Thyroid gland (tissue), 4 donors: ENCODE measurements at regions not wholly inside any gene's neighbourhood (a gene's known extent, or its start where the extent isn't known, plus 50 kb on each side); places are given as distances from the start of the nearest gene placed in this dataset.

Source experiments
- DNase-seq, 2 donors: peaks; one replicate each; pipeline ENCODE4 v3.0.0-alpha.2; 2019
- H3K27ac ChIP-seq, 3 donors: fragments of 200-600 bp; sonication (generic); 1 replicate in 2 of 3; 2 replicates in 1 of 3; pipeline ENCODE4 v1.5.1; 2016 to 2019; ENCODE audit warnings: mild to moderate bottlenecking in 1 of 3, moderate library complexity in 1 of 3
- H3K27me3 ChIP-seq: fragments of 200-600 bp; sonication (generic); one replicate; pipeline ENCODE4 v1.5.1; 2019
- H3K36me3 ChIP-seq, 2 donors: fragments of 200-600 bp; sonication (generic); one replicate each; pipeline ENCODE4 v1.5.1; 2016 to 2019
- H3K4me1 ChIP-seq, 2 donors: fragments of 200-600 bp; sonication (generic); one replicate each; pipeline ENCODE4 v1.5.1; 2017 to 2019
- H3K4me3 ChIP-seq, 3 donors: fragments of 200-600 bp; sonication (generic); replicated peaks in 1 of 3; 1 replicate in 2 of 3; 2 replicates in 1 of 3; pipeline ENCODE4 v1.5.1; 2016; ENCODE audit warnings: mild to moderate bottlenecking in 1 of 3
- H3K9me3 ChIP-seq: fragments of 200-600 bp; sonication (generic); one replicate; pipeline ENCODE4 v1.5.1; 2017
- POLR2A ChIP-seq, 2 donors: fragments of 450-650 bp; IDR thresholded peaks; one replicate each; pipeline ENCODE4 v1.6.1; 2017; ENCODE audit warnings: antibody characterized with exemption in 2 of 2, mild to moderate bottlenecking in 2 of 2, moderate library complexity in 1 of 2
- WGBS, 2 donors: methylation state at CpG; one replicate each; pipeline ENCODE4 v1.1.5; 2017; 5-methylcytosine and 5-hydroxymethylcytosine counted together
- intact Hi-C: fragments of 100-400 bp; cut with DNase I; formaldehyde crosslinking; loops from one replicate; pipeline ENCODE4 v1.15.1; 2023
- TF ChIP-seq, protein P1 (sequence below), 6 experiments: fragments of 200-600 bp in 3 of 6; fragments of 450-650 bp in 3 of 6; sonication (generic) in 3 of 6; IDR thresholded peaks; one replicate each; pipeline ENCODE4 v1.5.1; 2016 to 2019; ENCODE audit warnings: antibody characterized with exemption in 6 of 6, mild to moderate bottlenecking in 2 of 6, inconsistent platforms in 1 of 6, moderate library complexity in 1 of 6

DNA sequence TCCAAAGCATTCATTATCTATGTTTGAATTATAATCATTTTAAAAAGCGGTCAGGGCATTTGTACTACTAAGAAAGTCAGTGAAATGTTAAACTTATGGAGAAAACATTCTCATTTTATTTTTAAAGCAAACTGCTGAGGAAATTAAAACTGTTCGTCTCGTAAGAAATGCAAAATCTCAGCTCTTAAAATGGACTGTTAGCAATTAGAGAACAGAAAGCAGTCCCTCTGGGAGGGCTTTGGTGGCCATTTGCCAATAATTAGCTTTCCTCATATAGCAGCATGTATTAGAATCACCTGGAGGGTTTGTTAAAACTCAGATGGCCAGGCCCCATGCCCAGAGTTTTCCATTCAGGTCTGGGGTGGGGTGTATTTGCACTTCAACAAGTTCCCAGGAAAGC, 120.7 kb upstream of the RASEF start:
- no peak for TF ChIP-seq POLR2A (IDR thresholded peaks at IDR 0.05)
- TF ChIP-seq, protein P1, sequence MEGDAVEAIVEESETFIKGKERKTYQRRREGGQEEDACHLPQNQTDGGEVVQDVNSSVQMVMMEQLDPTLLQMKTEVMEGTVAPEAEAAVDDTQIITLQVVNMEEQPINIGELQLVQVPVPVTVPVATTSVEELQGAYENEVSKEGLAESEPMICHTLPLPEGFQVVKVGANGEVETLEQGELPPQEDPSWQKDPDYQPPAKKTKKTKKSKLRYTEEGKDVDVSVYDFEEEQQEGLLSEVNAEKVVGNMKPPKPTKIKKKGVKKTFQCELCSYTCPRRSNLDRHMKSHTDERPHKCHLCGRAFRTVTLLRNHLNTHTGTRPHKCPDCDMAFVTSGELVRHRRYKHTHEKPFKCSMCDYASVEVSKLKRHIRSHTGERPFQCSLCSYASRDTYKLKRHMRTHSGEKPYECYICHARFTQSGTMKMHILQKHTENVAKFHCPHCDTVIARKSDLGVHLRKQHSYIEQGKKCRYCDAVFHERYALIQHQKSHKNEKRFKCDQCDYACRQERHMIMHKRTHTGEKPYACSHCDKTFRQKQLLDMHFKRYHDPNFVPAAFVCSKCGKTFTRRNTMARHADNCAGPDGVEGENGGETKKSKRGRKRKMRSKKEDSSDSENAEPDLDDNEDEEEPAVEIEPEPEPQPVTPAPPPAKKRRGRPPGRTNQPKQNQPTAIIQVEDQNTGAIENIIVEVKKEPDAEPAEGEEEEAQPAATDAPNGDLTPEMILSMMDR (IDR thresholded peaks at IDR 0.05) = no peak
- intact Hi-C loops = no loop called here
- no peak for DNase-seq
- no peaks in the 10 kb centered on the region for H3K9me3 ChIP-seq
- peaks cover 5% of the 10 kb centered on the region in 2 donors for H3K4me1 ChIP-seq
- no peaks in the 10 kb centered on the region for H3K36me3 ChIP-seq
- H3K4me3 ChIP-seq = no peak overlapping the region
- 82 to 85% methylated on average over 3 of the region's 3 CpGs for WGBS, 2 donors
- H3K27ac ChIP-seq = no peak overlapping the region
- no peaks in the 10 kb centered on the region for H3K27me3 ChIP-seq

DNA sequence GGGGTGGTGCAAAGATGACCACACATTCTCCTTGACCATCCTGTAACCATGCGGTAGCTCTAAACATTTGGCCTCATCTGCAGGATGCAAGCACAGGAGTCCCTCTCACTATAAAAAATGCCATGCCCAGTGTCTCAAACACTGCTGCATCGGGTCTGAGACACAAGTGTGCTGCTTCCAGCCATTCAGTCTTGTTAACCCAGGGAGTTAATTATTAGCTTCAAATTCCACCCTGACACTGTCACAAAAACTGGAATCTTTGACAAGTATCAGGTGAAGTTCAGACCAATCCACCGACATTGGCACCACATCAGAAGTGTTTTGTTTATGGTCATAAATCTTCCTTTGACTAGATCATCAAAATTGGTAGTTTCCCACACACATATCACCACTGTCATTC, 119.1 kb upstream of the RASEF start:
- TF ChIP-seq, protein P1 (IDR thresholded peaks at IDR 0.05) = no peak
- TF ChIP-seq POLR2A (IDR thresholded peaks at IDR 0.05) = no peak
- Histone ChIP-seq H3K36me3 (no peaks in the 10 kb centered on the region), H3K4me3 (no peak overlapping the region), H3K27me3 (no peaks in the 10 kb centered on the region), H3K9me3 (no peaks in the 10 kb centered on the region), H3K27ac (no peak overlapping the region), H3K4me1 (peaks cover 5% of the 10 kb centered on the region in 2 donors)
- 89 to 90% methylated on average over 3 of the region's 3 CpGs for WGBS, 2 donors
- intact Hi-C loops = no loop called here
- no peak for DNase-seq

DNA sequence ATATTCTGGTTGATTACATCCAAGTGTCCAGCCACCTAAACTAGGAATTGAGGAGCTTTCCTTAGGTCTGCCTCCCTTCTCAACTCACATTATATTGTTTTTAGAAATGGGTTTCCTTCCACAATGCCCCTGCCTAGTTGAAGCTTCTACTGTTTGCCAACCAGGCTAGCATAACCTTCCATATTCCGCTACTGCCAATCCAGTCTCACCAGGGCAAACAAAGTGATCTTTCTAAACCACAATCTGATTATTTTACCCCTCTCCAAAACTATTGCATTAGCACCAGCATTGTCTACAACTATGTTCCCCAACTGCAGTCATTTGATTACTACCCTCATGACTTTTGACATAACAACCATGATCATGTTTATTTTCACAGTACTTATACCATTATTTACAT, 115.8 kb upstream of the RASEF start:
- 98 to 100% methylated on average over 1 of the region's 1 CpG for WGBS, 2 donors
- Histone ChIP-seq H3K4me1 (peaks cover 5% of the 10 kb centered on the region in 2 donors), H3K36me3 (no peaks in the 10 kb centered on the region), H3K9me3 (no peaks in the 10 kb centered on the region), H3K27ac (no peak overlapping the region), H3K27me3 (no peaks in the 10 kb centered on the region), H3K4me3 (no peak overlapping the region)
- no peak for TF ChIP-seq POLR2A (IDR thresholded peaks at IDR 0.05)
- TF ChIP-seq, protein P1 (IDR thresholded peaks at IDR 0.05) = no peak
- DNase-seq = no peak
- intact Hi-C loops = no loop called here

DNA sequence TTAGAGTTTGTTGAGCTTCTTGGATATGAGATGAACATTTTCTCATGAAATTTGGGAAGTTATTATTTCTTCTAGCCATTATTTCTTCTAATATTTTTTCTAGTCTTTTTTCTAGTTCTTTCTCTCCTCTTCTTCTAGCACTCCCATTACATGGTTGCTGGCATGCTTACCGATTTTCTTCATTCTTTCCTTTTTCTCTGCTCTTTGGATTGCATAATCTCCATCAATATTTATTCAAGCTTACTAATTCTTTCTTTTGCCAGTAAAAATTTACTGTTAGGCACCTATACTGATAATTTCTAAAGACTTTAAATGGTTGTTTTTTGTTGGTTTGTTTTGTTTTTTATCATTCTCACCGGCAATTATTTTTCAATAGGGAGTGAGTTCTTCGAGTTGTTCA, 114.8 kb upstream of the RASEF start:
- H3K4me3 ChIP-seq = no peak overlapping the region
- no peak overlapping the region for H3K27ac ChIP-seq

DNA sequence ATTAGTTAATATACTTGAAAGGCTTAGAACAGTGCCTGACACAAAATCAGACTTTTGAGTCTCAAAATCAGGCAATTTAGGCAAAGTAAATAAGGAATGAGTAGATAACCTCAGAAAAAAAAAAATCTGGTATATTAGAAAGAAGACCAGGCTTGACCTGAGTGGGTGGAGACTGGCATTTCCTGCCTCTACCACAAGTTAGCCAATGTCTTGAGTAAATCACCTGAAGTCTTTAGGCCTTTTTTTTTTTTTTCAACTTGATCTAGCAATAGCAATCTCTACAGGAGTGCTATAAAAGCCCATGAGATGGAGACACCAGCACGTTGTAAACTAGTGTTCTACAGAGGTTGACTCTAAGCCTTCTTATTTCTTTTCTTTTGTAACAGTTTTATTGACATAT, 104.2 kb upstream of the RASEF start:
- Histone ChIP-seq H3K27ac (peak overlapping the region; percentile 72 to 85 (median 81)), H3K4me3 (no peak overlapping the region), H3K27me3 (no peaks in the 10 kb centered on the region), H3K9me3 (no peaks in the 10 kb centered on the region), H3K36me3 (no peaks in the 10 kb centered on the region), H3K4me1 (peaks cover 10 to 21% of the 10 kb centered on the region in 2 donors)
- TF ChIP-seq, protein P1 (IDR thresholded peaks at IDR 0.05) = peak in 2 of 6 experiments; percentile 21 to 22
- no peak for TF ChIP-seq POLR2A (IDR thresholded peaks at IDR 0.05)
- intact Hi-C loops = no loop called here
- 57 to 69% methylated on average over 1 of the region's 1 CpG for WGBS, 2 donors
- DNase-seq = peak; percentile 50 to 60

More for the DNA sequence above, 114.8 kb upstream of the RASEF start:
- Histone ChIP-seq H3K27me3 (no peaks in the 10 kb centered on the region), H3K4me1 (peaks cover 5% of the 10 kb centered on the region in 2 donors), H3K36me3 (no peaks in the 10 kb centered on the region), H3K9me3 (no peaks in the 10 kb centered on the region)
- DNase-seq = no peak
- intact Hi-C loops = no loop called here
- 97% methylated on average over 3 of the region's 3 CpGs for WGBS, 2 donors
- TF ChIP-seq, protein P1 (IDR thresholded peaks at IDR 0.05) = no peak
